ENCODE measurements at regions not wholly inside any gene's neighbourhood (a gene's known extent, or its start where the extent isn't known, plus 50 kb on each side); places are given as distances from the start of the nearest gene placed in this dataset.
"Not testable (repeated sequence)": the region's sequence is repeated elsewhere in the genome, so short reads cannot be mapped to it uniquely, and the experiment has no call there.

DNA sequence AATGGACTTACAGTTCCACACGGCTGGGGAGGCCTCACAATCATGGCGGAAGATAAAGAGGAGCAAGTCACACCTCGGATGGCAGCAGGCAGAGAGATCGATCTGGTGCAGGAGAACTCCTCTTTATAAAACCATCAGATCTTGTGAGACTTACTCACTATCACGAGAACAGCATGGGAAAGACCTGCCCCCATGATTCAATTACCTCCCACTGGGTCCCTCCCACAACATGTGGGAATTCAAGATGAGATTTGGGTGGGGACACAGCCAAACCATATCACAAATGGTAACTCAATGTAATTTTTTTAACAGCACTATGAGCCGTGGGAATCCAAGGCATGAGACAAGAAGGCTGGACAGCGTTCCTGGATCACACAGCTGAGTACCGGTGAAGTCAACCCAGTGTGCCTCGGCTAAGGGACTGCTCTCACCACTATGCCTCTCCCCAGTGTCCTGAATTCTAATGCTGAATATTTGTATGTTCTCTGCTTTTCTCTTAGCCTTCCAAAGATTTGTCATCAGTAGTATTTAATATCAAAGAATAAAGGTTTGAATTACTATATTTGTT, 84.3 kb downstream of the IRS2 start:
- DNase-seq; H2BK120ac ChIP-seq (ENCODE audit: low read depth, low read length); H2AFZ ChIP-seq (replicated peaks; ENCODE audit: low read length, poor library complexity); H3K9me1 ChIP-seq (ENCODE audit: insufficient read depth, low read length); H3K27ac ChIP-seq (ENCODE audit: insufficient read depth, low read length); ATAC-seq (ENCODE audit: low read depth); H3K14ac ChIP-seq (replicated peaks; ENCODE audit: low read depth, low read length); H4K8ac ChIP-seq (ENCODE audit: low read depth in 2 of 2, low read length in 2 of 2); H3K79me1 ChIP-seq (ENCODE audit: low read depth in 1 of 2, low read length in 2 of 2); H3K36me3 ChIP-seq (ENCODE audit: control insufficient read depth, insufficient read depth, low read length); H3K4me2 ChIP-seq (ENCODE audit: low read depth, low read length); in situ Hi-C loops (cut with MboI; ENCODE audit: low sequenced_read_pairs); H3K4ac ChIP-seq (ENCODE audit: low read depth, low read length); H2AK5ac ChIP-seq (ENCODE audit: low read depth, low read length); dilution Hi-C loops (cut with HindIII; ENCODE audit: low sequenced_read_pairs, unreplicated experiment); H4K5ac ChIP-seq (ENCODE audit: low read depth, low read length); H2BK20ac ChIP-seq (ENCODE audit: low read depth, low read length); H3K23ac ChIP-seq (ENCODE audit: low read depth, low read length); H3K9me3 ChIP-seq (ENCODE audit: control insufficient read depth, insufficient read depth, low read length); POLR2A ChIA-PET (ENCODE audit: unreplicated experiment); H3K9ac ChIP-seq (ENCODE audit: low read depth, low read length); H3K18ac ChIP-seq (ENCODE audit: low read depth, low read length); H2BK5ac ChIP-seq (ENCODE audit: low read depth, low read length, poor library complexity, severe bottlenecking); H4K91ac ChIP-seq (ENCODE audit: insufficient read depth, low read depth, low read length); BruUV-seq (replicated peaks); CTCF ChIA-PET; H3K4me1 ChIP-seq (ENCODE audit: control insufficient read depth, insufficient read depth, low read length); H3K56ac ChIP-seq (ENCODE audit: extremely low read depth, insufficient read depth, low read length); H2BK15ac ChIP-seq (ENCODE audit: low read depth, low read length); H3K4me3 ChIP-seq (ENCODE audit: insufficient read depth, low read depth, low read length); H2AK9ac ChIP-seq (replicated peaks; ENCODE audit: low read depth, low read length, poor library complexity); H4K20me1 ChIP-seq (ENCODE audit: insufficient read depth, low read length); intact Hi-C loops (cut with micrococcal nuclease): not testable (repeated sequence)
- no CpG with 5 or more reads among the region's 9 CpGs for WGBS, 2 experiments (ENCODE audit: extremely low coverage in 2 of 2, insufficient read length in 1 of 2)
- H3K27me3 ChIP-seq (ENCODE audit: control insufficient read depth, insufficient read depth, low read length): peaks cover 28% of the 10 kb centered on the region

All from IMR-90 (cell line).